GM23338 (cell line): ENCODE measurements at regions not wholly inside any gene's neighbourhood (a gene's known extent, or its start where the extent isn't known, plus 50 kb on each side); places are given as distances from the start of the nearest gene placed in this dataset.

Source experiments
- ATAC-seq: fragments of 200-7000 bp; cut with Tn5 transposase; 3 replicates; pipeline ENCODE4 v1.9.1; 2020
- DNase-seq: peaks from one replicate; pipeline ENCODE4 v3.0.0-alpha.2; 2015; ENCODE audit warnings: low spot score
- H2AFZ ChIP-seq: fragments of 200-600 bp; sonication (generic); 2 replicates; pipeline ENCODE4 v1.8.0; 2016; ENCODE audit warnings: antibody characterized with exemption, mild to moderate bottlenecking, moderate library complexity
- H3F3A ChIP-seq: fragments of 200-600 bp; sonication (generic); replicated peaks from 2 replicates; pipeline ENCODE4 v1.8.0; 2017; ENCODE audit warnings: antibody characterized with exemption, mixed run types, low read depth
- H3K27ac ChIP-seq: fragments of 200-600 bp; sonication (generic); 2 replicates; pipeline ENCODE4 v1.6.1; 2016; ENCODE audit warnings: low read depth
- H3K27me3 ChIP-seq: fragments of 200-600 bp; sonication (generic); 2 replicates; pipeline ENCODE4 v1.8.0; 2016; ENCODE audit warnings: mild to moderate bottlenecking, mixed run types, moderate library complexity; ENCODE audit not compliant: insufficient read depth
- H3K36me3 ChIP-seq: fragments of 200-600 bp; sonication (generic); 2 replicates; pipeline ENCODE4 v1.8.0; 2016; ENCODE audit warnings: mild to moderate bottlenecking; ENCODE audit not compliant: insufficient read depth
- H3K4me1 ChIP-seq: fragments of 200-600 bp; sonication (generic); 2 replicates; pipeline ENCODE4 v1.8.0; 2016; ENCODE audit warnings: mild to moderate bottlenecking, moderate library complexity; ENCODE audit not compliant: insufficient read depth
- H3K4me2 ChIP-seq: fragments of 200-600 bp; sonication (generic); 2 replicates; pipeline ENCODE4 v1.7.1; 2017; ENCODE audit warnings: mixed run types
- H3K4me3 ChIP-seq: fragments of 200-600 bp; sonication (generic); 2 replicates; pipeline ENCODE4 v1.6.1; 2016; ENCODE audit warnings: mixed run types
- H3K79me2 ChIP-seq: fragments of 200-600 bp; sonication (generic); replicated peaks from 2 replicates; pipeline ENCODE4 v1.8.0; 2017; ENCODE audit warnings: mild to moderate bottlenecking; ENCODE audit not compliant: insufficient read depth
- H3K9me2 ChIP-seq: fragments of 200-600 bp; sonication (generic); 2 replicates; pipeline ENCODE4 v1.8.0; 2017; ENCODE audit not compliant: insufficient read depth
- H4K20me1 ChIP-seq: fragments of 200-600 bp; sonication (generic); replicated peaks from 2 replicates; pipeline ENCODE4 v1.8.0; 2017; ENCODE audit warnings: mild to moderate bottlenecking; ENCODE audit not compliant: insufficient read depth
- H3K27ac Mint-ChIP-seq: 2 replicates; pipeline ENCODE4 v1.8.0; 2020; ENCODE audit warnings: inconsistent platforms, mild to moderate bottlenecking, moderate library complexity, mixed read lengths
- H3K27me3 Mint-ChIP-seq: 3 replicates; pipeline ENCODE4 v1.8.0; 2022; ENCODE audit warnings: low read depth, mild to moderate bottlenecking, moderate library complexity, mixed read lengths, inconsistent platforms; ENCODE audit not compliant: insufficient read depth, poor library complexity
- H3K36me3 Mint-ChIP-seq: 3 replicates; pipeline ENCODE4 v1.8.0; 2021; ENCODE audit warnings: low read depth, mild to moderate bottlenecking, inconsistent platforms, moderate library complexity, mixed read lengths
- H3K4me1 Mint-ChIP-seq: 3 replicates; pipeline ENCODE4 v1.8.0; 2020; ENCODE audit warnings: mild to moderate bottlenecking, inconsistent platforms, mixed read lengths
- H3K4me3 Mint-ChIP-seq: 3 replicates; pipeline ENCODE4 v1.8.0; 2021; ENCODE audit warnings: moderate library complexity, mild to moderate bottlenecking, inconsistent platforms, mixed read lengths
- H3K9me3 Mint-ChIP-seq: 3 replicates; pipeline ENCODE4 v1.8.0; 2020; ENCODE audit warnings: moderate library complexity, mild to moderate bottlenecking, inconsistent platforms, mixed read lengths
- CREB1 ChIP-seq: fragments of 250-450 bp; sonication (Bioruptor Pico); IDR thresholded peaks from 2 replicates; pipeline ENCODE4 v1.5.0; 2020; ENCODE audit warnings: low read depth, mild to moderate bottlenecking, moderate library complexity
- CTCF ChIP-seq, 2 experiments: fragments of 200-600 bp in 1 of 2; sonication (generic) in 1 of 2; conservative IDR thresholded peaks; 2 replicates each; pipeline versions ENCODE4 v1.5.1 to v1.6.1; 2016 to 2017; ENCODE audit warnings: antibody characterized with exemption in 2 of 2, low read depth in 2 of 2, mild to moderate bottlenecking in 2 of 2, moderate library complexity in 1 of 2
- ETS1 ChIP-seq: IDR thresholded peaks from 2 replicates; pipeline ENCODE4 v1.6.1; 2016; ENCODE audit warnings: antibody characterized with exemption
- EZH2 ChIP-seq: fragments of 200-600 bp; sonication (generic); IDR thresholded peaks from one replicate; pipeline ENCODE4 v1.8.0; 2017; ENCODE audit warnings: antibody characterized with exemption, mild to moderate bottlenecking, low read depth; ENCODE audit not compliant: unreplicated experiment
- EZH2phosphoT487 ChIP-seq: fragments of 200-600 bp; sonication (generic); IDR thresholded peaks from one replicate; pipeline ENCODE4 v1.8.1; 2018; ENCODE audit warnings: antibody characterized with exemption; ENCODE audit not compliant: unreplicated experiment
- JUNB ChIP-seq: IDR thresholded peaks from one replicate; pipeline ENCODE4 v1.6.1; 2016; ENCODE audit warnings: antibody characterized with exemption; ENCODE audit not compliant: unreplicated experiment
- NANOG ChIP-seq: IDR thresholded peaks from 2 replicates; pipeline ENCODE4 v1.6.1; 2016; ENCODE audit warnings: antibody characterized with exemption, borderline replicate concordance
- POLR2AphosphoS5 ChIP-seq: IDR thresholded peaks from 2 replicates; pipeline ENCODE4 v1.6.1; 2016; ENCODE audit warnings: antibody characterized with exemption, low read depth
- REST ChIP-seq: IDR thresholded peaks from one replicate; pipeline ENCODE4 v1.6.1; 2018; ENCODE audit warnings: antibody characterized with exemption; ENCODE audit not compliant: unreplicated experiment
- STAT1 ChIP-seq: IDR thresholded peaks from one replicate; pipeline ENCODE4 v1.6.1; 2016; ENCODE audit warnings: antibody characterized with exemption; ENCODE audit not compliant: unreplicated experiment
- ZNF114 ChIP-seq: fragments of 250-450 bp; sonication (Bioruptor Pico); IDR thresholded peaks from 2 replicates; pipeline ENCODE4 v1.5.0; 2020; ENCODE audit warnings: mild to moderate bottlenecking, moderate library complexity
- ZNF331 ChIP-seq: fragments of 250-450 bp; sonication (Bioruptor Pico); IDR thresholded peaks from 2 replicates; pipeline ENCODE4 v1.5.0; 2020; ENCODE audit warnings: low read depth, mild to moderate bottlenecking, moderate library complexity

- TF ChIP-seq CTCF (conservative IDR thresholded peaks at IDR 0.05; ENCODE audit: low read depth in 2 of 2), result no peak
- no peak for TF ChIP-seq REST
- TF ChIP-seq CREB1 (CRISPR knock-in tag), result no peak
- no peak for TF ChIP-seq STAT1
- TF ChIP-seq EZH2, result no peak
- no peak for TF ChIP-seq ETS1
- no peak for TF ChIP-seq POLR2AphosphoS5
- no peak for TF ChIP-seq NANOG
- TF ChIP-seq ZNF331, result no peak
- no peak for TF ChIP-seq ZNF114 (CRISPR knock-in tag)
- TF ChIP-seq EZH2phosphoT487, result no peak
- no peak for TF ChIP-seq JUNB
Observed at GRCh38 chr1:25080294-25081209, 150.5 kb upstream of the RUNX3 start (continued).

GRCh38 chr1:25079048-25079447, 149.0 kb upstream of the RUNX3 start:
- Mint-ChIP-seq H3K4me1 (no peaks in the 10 kb centered on the region), H3K9me3 (peaks cover 15% of the 10 kb centered on the region; the same call in 2 of the 3 replicates), H3K27me3 (peaks cover 7% of the 10 kb centered on the region), H3K36me3 (peaks cover 6% of the 10 kb centered on the region; the same call in 1 of the 3 replicates), H3K4me3 (no peak overlapping the region), H3K27ac (no peak overlapping the region)
- Histone ChIP-seq H3K36me3 (no peaks in the 10 kb centered on the region), H2AFZ (no peak overlapping the region), H3K9me2 (no peaks in the 10 kb centered on the region), H3F3A (no peaks in the 10 kb centered on the region), H3K27ac (no peak overlapping the region), H3K4me1 (no peaks in the 10 kb centered on the region), H3K79me2 (no peaks in the 10 kb centered on the region), H3K27me3 (no peaks in the 10 kb centered on the region), H3K4me2 (no peak overlapping the region), H3K4me3 (no peak overlapping the region), H4K20me1 (no peaks in the 10 kb centered on the region)
- no peak for DNase-seq
- no peak for ATAC-seq
- TF ChIP-seq ETS1, result no peak
- no peak for TF ChIP-seq CTCF (conservative IDR thresholded peaks at IDR 0.05; ENCODE audit: low read depth in 2 of 2)
- TF ChIP-seq EZH2phosphoT487, result no peak
- no peak for TF ChIP-seq EZH2
